ENCODE measurements at regions not wholly inside any gene's neighbourhood (a gene's known extent, or its start where the extent isn't known, plus 50 kb on each side); places are given as distances from the start of the nearest gene placed in this dataset.

- no peaks in the 10 kb centered on the region for H3K36me3 Mint-ChIP-seq
These were observed 867.2 kb downstream of the CCSER2 start for GRCh38 chr10:85195596-85195995.

GRCh38 chr10:85204814-85205213, 876.4 kb downstream of the CCSER2 start:
- Mint-ChIP-seq H3K9me3 (no peaks in the 10 kb centered on the region), H3K4me1 (no peaks in the 10 kb centered on the region), H3K27ac (no peak overlapping the region), H3K4me3 (no peak overlapping the region), H3K36me3 (no peaks in the 10 kb centered on the region)
- DNase-seq (ENCODE audit: low spot score in 2 of 2) (no peak), ATAC-seq (no peak)

More at GRCh38 chr10:85195596-85195995, 867.2 kb downstream of the CCSER2 start:
- H3K4me3 Mint-ChIP-seq: no peak overlapping the region
- no peaks in the 10 kb centered on the region for H3K4me1 Mint-ChIP-seq
- no peak for DNase-seq (ENCODE audit: low spot score in 2 of 2)
- peaks cover 2% of the 10 kb centered on the region for H3K9me3 Mint-ChIP-seq
- no peak overlapping the region for H3K27ac Mint-ChIP-seq
- peak; percentile 8 for ATAC-seq

- no peak overlapping the region for H3K27ac Mint-ChIP-seq
- no peaks in the 10 kb centered on the region for H3K36me3 Mint-ChIP-seq
- H3K9me3 Mint-ChIP-seq: no peaks in the 10 kb centered on the region
- H3K4me3 Mint-ChIP-seq: no peak overlapping the region
- no peak for ATAC-seq
- H3K4me1 Mint-ChIP-seq: no peaks in the 10 kb centered on the region
- DNase-seq (ENCODE audit: low spot score in 2 of 2): no peak
These were observed 884.1 kb downstream of the CCSER2 start for GRCh38 chr10:85212526-85212925.

- no peak overlapping the region for H3K27ac Mint-ChIP-seq
- no peaks in the 10 kb centered on the region for H3K9me3 Mint-ChIP-seq
- H3K36me3 Mint-ChIP-seq: no peaks in the 10 kb centered on the region
- ATAC-seq (no peak), DNase-seq (ENCODE audit: low spot score in 2 of 2) (no peak)
- H3K4me1 Mint-ChIP-seq: no peaks in the 10 kb centered on the region
- H3K4me3 Mint-ChIP-seq: no peak overlapping the region
These were observed 885.1 kb downstream of the CCSER2 start for GRCh38 chr10:85213493-85213892.

- Mint-ChIP-seq H3K9me3 (peaks cover 7% of the 10 kb centered on the region), H3K27ac (no peak overlapping the region), H3K4me1 (no peaks in the 10 kb centered on the region), H3K4me3 (no peak overlapping the region), H3K36me3 (no peaks in the 10 kb centered on the region)
- DNase-seq (ENCODE audit: low spot score in 2 of 2): no peak
- no peak for ATAC-seq
These were observed 893.9 kb downstream of the CCSER2 start for GRCh38 chr10:85222300-85222699.

DNA sequence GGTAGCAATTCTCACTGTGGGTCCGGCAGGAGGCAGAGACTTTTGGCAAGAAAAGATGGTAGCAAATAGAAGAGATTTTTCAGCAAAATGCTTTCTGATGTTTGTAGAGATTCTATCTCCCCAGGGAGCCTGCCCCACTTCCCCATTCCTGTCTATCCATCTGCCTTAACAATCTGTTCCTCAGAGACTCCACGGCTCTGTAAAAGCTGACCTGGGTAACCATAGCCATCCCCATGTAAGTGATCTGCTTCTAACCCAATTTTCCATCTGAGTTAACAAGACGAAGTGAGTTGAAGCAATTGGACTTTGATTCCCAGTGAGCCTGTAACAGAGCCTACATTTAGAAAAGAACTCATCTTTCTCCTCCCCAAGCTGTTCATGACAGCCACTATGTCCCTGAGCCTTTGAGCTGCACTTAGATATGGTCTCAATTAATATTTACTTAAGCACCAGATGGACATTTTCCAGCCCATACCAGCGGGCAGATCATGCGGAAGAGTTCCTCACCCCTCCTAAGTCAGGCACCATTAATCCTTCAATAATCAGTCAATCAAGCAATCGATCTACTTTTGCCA, 896.1 kb downstream of the CCSER2 start:
- H3K4me3 Mint-ChIP-seq: no peak overlapping the region
- H3K4me1 Mint-ChIP-seq: no peaks in the 10 kb centered on the region
- H3K36me3 Mint-ChIP-seq: no peaks in the 10 kb centered on the region
- DNase-seq (ENCODE audit: low spot score in 2 of 2) (no peak), ATAC-seq (no peak)
- peaks cover 7% of the 10 kb centered on the region for H3K9me3 Mint-ChIP-seq
- H3K27ac Mint-ChIP-seq: no peak overlapping the region

- Mint-ChIP-seq H3K9me3 (peaks cover 10% of the 10 kb centered on the region), H3K27ac (no peak overlapping the region), H3K4me3 (no peak overlapping the region), H3K4me1 (no peaks in the 10 kb centered on the region), H3K36me3 (no peaks in the 10 kb centered on the region)
- ATAC-seq: no peak
- no peak for DNase-seq (ENCODE audit: low spot score in 2 of 2)
These were observed 896.9 kb downstream of the CCSER2 start for GRCh38 chr10:85225311-85225710.

DNA sequence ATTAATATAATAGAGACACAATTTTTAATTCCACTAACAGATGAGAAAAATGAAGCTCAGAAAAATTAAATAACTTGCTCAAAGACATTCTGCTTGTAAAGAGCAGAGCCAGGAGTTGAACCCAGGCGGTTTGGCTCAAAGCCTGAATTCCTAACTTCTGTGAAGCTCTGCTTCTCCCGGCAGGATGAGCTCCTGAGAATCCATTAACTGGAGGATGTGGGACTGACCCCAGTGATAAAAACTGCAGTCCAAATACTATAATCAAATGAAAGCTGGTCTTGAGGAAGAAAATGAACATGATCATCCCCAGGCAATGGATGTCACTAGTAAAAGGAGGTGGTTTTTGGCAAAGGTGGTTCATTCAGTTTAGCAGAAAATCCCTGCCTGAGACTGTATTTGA, 898.2 kb downstream of the CCSER2 start:
- Mint-ChIP-seq H3K4me1 (no peaks in the 10 kb centered on the region), H3K36me3 (no peaks in the 10 kb centered on the region), H3K27ac (no peak overlapping the region), H3K4me3 (no peak overlapping the region), H3K9me3 (peaks cover 10% of the 10 kb centered on the region)
- no peak for ATAC-seq
- no peak for DNase-seq (ENCODE audit: low spot score in 2 of 2)

- DNase-seq (ENCODE audit: low spot score in 2 of 2): no peak
- Mint-ChIP-seq H3K4me1 (no peaks in the 10 kb centered on the region), H3K27ac (no peak overlapping the region), H3K9me3 (peaks cover 10% of the 10 kb centered on the region), H3K4me3 (no peak overlapping the region), H3K36me3 (no peaks in the 10 kb centered on the region)
- peak; percentile 19 for ATAC-seq
These were observed 900.3 kb downstream of the CCSER2 start for GRCh38 chr10:85228726-85229125.

DNA sequence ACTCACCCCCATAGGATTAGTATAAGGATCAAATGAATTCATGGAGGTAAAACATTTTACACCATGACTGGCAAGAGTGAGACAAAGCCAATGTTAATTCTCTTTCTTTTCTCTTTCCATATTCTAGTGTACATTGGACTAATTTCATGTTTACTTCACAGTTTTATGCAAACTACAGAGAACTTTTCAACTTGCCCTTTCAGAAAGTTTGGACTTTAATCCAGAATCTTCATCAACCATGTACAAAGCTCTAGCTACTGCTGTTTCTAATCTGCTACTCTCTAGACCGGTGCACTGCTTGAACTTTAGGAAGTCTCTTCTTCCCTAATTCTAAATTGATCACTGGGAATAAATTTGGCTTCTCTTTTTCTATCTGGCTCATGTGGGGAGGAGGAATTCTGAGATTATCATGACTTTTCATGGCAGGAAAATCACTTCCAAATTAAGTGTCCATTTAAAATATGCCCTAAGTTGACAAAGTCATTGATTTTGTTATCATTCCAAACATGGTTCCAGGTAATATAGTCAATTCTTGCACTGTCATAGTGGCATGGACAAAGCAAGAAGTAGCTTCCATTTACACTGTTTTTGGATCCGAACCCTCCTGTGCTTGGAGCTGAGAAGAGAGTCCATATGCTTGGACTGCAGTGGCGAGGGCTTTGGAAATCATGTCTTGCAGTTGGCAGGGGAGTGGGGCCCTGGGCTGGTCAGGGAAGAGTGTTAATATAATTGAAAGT, 903.3 kb downstream of the CCSER2 start:
- no peak overlapping the region for H3K27ac Mint-ChIP-seq
- H3K4me1 Mint-ChIP-seq: no peaks in the 10 kb centered on the region
- no peak overlapping the region for H3K4me3 Mint-ChIP-seq
- H3K36me3 Mint-ChIP-seq: no peaks in the 10 kb centered on the region
- no peak for ATAC-seq
- no peak for DNase-seq (ENCODE audit: low spot score in 2 of 2)
- H3K9me3 Mint-ChIP-seq: peaks cover 6% of the 10 kb centered on the region

DNA sequence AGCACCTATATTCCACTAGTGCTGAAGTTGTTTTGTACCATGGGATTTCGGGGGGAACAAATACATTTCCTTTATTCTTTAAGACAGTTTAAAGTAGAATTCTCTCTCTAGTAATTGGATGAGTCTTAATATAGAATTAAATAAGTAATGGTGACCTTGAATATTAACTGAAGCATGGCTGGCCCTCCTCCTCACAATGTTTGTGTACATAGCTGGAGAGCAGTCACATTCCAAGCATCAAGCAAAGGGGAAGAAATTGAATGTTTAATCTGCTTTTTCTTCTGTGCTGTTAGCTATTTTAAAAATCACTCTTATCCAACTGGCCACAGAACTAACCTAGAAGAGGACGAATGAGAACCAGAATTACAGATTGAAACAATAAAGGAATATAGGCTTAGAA, 906.9 kb downstream of the CCSER2 start:
- DNase-seq (ENCODE audit: low spot score in 2 of 2) (no peak), ATAC-seq (no peak)
- no peaks in the 10 kb centered on the region for H3K4me1 Mint-ChIP-seq
- peaks cover 5% of the 10 kb centered on the region for H3K9me3 Mint-ChIP-seq
- no peak overlapping the region for H3K27ac Mint-ChIP-seq
- H3K4me3 Mint-ChIP-seq: no peak overlapping the region
- H3K36me3 Mint-ChIP-seq: no peaks in the 10 kb centered on the region

GRCh38 chr10:85238676-85239075, 910.3 kb downstream of the CCSER2 start:
- Mint-ChIP-seq H3K4me3 (no peak overlapping the region), H3K9me3 (peaks cover 4% of the 10 kb centered on the region), H3K4me1 (no peaks in the 10 kb centered on the region), H3K36me3 (no peaks in the 10 kb centered on the region), H3K27ac (no peak overlapping the region)
- DNase-seq (ENCODE audit: low spot score in 2 of 2) (no peak), ATAC-seq (no peak)

- Mint-ChIP-seq H3K4me1 (no peaks in the 10 kb centered on the region), H3K9me3 (no peaks in the 10 kb centered on the region), H3K27ac (no peak overlapping the region), H3K4me3 (no peak overlapping the region), H3K36me3 (no peaks in the 10 kb centered on the region)
- no peak for DNase-seq (ENCODE audit: low spot score in 2 of 2)
- no peak for ATAC-seq
These were observed 921.9 kb downstream of the CCSER2 start for GRCh38 chr10:85250304-85250703.

- H3K4me1 Mint-ChIP-seq: no peaks in the 10 kb centered on the region
- ATAC-seq: no peak
These were observed 928.1 kb downstream of the CCSER2 start for GRCh38 chr10:85256481-85256880.

DNA sequence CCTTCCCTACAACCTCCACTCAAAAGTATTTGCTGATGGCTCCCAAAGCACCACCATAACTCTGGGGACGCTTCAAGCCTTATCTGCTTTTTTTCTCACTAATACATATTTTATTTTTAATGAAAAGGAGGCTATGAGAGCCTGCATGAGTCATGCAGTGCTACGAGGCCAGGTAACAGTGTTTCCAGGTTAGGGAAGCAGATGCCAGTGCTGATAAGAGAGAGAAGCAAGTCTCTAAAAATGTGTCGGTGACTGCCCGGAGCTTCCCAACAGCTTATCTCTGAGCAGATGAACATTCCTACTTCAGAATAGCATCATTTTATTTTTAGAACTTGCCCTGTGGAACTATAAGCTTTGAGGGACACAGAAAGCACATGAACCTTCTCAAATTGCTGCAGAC, 931.5 kb downstream of the CCSER2 start:
- no peaks in the 10 kb centered on the region for H3K36me3 Mint-ChIP-seq
- H3K4me1 Mint-ChIP-seq: no peaks in the 10 kb centered on the region
- no peak overlapping the region for H3K4me3 Mint-ChIP-seq
- no peak overlapping the region for H3K27ac Mint-ChIP-seq
- H3K9me3 Mint-ChIP-seq: peaks cover 11% of the 10 kb centered on the region
- ATAC-seq (no peak), DNase-seq (ENCODE audit: low spot score in 2 of 2) (no peak)

More at GRCh38 chr10:85256481-85256880, 928.1 kb downstream of the CCSER2 start:
- H3K4me3 Mint-ChIP-seq: no peak overlapping the region
- peaks cover 11% of the 10 kb centered on the region for H3K9me3 Mint-ChIP-seq
- no peaks in the 10 kb centered on the region for H3K36me3 Mint-ChIP-seq
- H3K27ac Mint-ChIP-seq: no peak overlapping the region
- no peak for DNase-seq (ENCODE audit: low spot score in 2 of 2)

DNA sequence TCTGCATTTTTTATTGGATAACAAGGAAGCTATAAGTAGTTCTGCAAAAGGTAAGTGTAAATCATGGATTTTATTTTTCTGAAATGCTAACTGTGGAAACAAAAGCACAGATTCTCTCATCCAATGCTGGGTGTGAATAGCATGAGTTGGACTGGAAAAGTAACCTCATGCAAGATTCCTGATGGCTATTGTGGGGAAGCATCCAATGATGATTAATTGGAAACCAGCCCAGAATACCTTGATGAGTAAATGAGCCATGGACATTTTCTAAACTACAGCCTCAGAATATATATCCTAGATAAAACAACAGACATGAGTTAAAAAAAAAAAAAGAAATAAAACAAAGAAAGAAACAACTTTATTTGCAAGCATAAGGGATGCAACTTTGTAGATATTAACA, 934.6 kb downstream of the CCSER2 start:
- Mint-ChIP-seq H3K36me3 (no peaks in the 10 kb centered on the region), H3K9me3 (peaks cover 8% of the 10 kb centered on the region), H3K27ac (no peak overlapping the region), H3K4me3 (no peak overlapping the region), H3K4me1 (no peaks in the 10 kb centered on the region)
- no peak for ATAC-seq
- no peak for DNase-seq (ENCODE audit: low spot score in 2 of 2)
